ENCODE measurements at regions not wholly inside any gene's neighbourhood (a gene's known extent, or its start where the extent isn't known, plus 50 kb on each side); places are given as distances from the start of the nearest gene placed in this dataset.

GRCh38 chr13:95447814-95448213 lies 104.7 kb upstream of the CLDN10 start:
- DNase-seq (ENCODE audit: low read depth in 3 of 3, low spot score in 1 of 3), result no peak

GRCh38 chr13:95451656-95452055 lies 100.9 kb upstream of the CLDN10 start:
- no peak for DNase-seq (ENCODE audit: low read depth in 3 of 3, low spot score in 1 of 3)

GRCh38 chr13:95452375-95452774 lies 100.1 kb upstream of the CLDN10 start:
- DNase-seq (ENCODE audit: low read depth in 3 of 3, low spot score in 1 of 3), result no peak

GRCh38 chr13:95455782-95456181 lies 96.7 kb upstream of the CLDN10 start:
- no peak for DNase-seq (ENCODE audit: low read depth in 3 of 3, low spot score in 1 of 3)

- no peak for DNase-seq (ENCODE audit: low read depth in 3 of 3, low spot score in 1 of 3)
Measured at GRCh38 chr13:95456815-95457214, 95.7 kb upstream of the CLDN10 start.

- DNase-seq (ENCODE audit: low read depth in 3 of 3, low spot score in 1 of 3), result no peak
Measured at GRCh38 chr13:95457294-95457693, 95.2 kb upstream of the CLDN10 start.

- no peak for DNase-seq (ENCODE audit: low read depth in 3 of 3, low spot score in 1 of 3)
Measured at GRCh38 chr13:95462801-95463200, 89.7 kb upstream of the CLDN10 start.

- no peak for DNase-seq (ENCODE audit: low read depth in 3 of 3, low spot score in 1 of 3)
Measured at GRCh38 chr13:95463531-95463930, 89.0 kb upstream of the CLDN10 start.

- no peak for DNase-seq (ENCODE audit: low read depth in 3 of 3, low spot score in 1 of 3)
Measured at GRCh38 chr13:95470574-95471366, 81.8 kb upstream of the CLDN10 start.

GRCh38 chr13:95471960-95472359 lies 80.6 kb upstream of the CLDN10 start:
- no peak for DNase-seq (ENCODE audit: low read depth in 3 of 3, low spot score in 1 of 3)

GRCh38 chr13:95474992-95475391 lies 77.5 kb upstream of the CLDN10 start:
- no peak for DNase-seq (ENCODE audit: low read depth in 3 of 3, low spot score in 1 of 3)

GRCh38 chr13:95477187-95477586 lies 75.3 kb upstream of the CLDN10 start:
- no peak for DNase-seq (ENCODE audit: low read depth in 3 of 3, low spot score in 1 of 3)

GRCh38 chr13:95479731-95480130 lies 72.8 kb upstream of the CLDN10 start:
- no peak for DNase-seq (ENCODE audit: low read depth in 3 of 3, low spot score in 1 of 3)

- no peak for DNase-seq (ENCODE audit: low read depth in 3 of 3, low spot score in 1 of 3)
Measured at GRCh38 chr13:95480131-95480545, 72.4 kb upstream of the CLDN10 start.

- DNase-seq (ENCODE audit: low read depth in 3 of 3, low spot score in 1 of 3), result no peak
Measured at GRCh38 chr13:95480791-95481780, 71.4 kb upstream of the CLDN10 start.

- no peak for DNase-seq (ENCODE audit: low read depth in 3 of 3, low spot score in 1 of 3)
Measured at GRCh38 chr13:95484052-95484451, 68.5 kb upstream of the CLDN10 start.

- DNase-seq (ENCODE audit: low read depth in 3 of 3, low spot score in 1 of 3), result no peak
Measured at GRCh38 chr13:95485045-95485517, 67.4 kb upstream of the CLDN10 start.

GRCh38 chr13:95485518-95486144 lies 66.9 kb upstream of the CLDN10 start:
- DNase-seq (ENCODE audit: low read depth in 3 of 3, low spot score in 1 of 3), result no peak

- DNase-seq (ENCODE audit: low read depth in 3 of 3, low spot score in 1 of 3), result no peak
Measured at GRCh38 chr13:95492044-95492801, 60.3 kb upstream of the CLDN10 start.

- DNase-seq (ENCODE audit: low read depth in 3 of 3, low spot score in 1 of 3), result no peak
Measured at GRCh38 chr13:95494082-95494681, 58.3 kb upstream of the CLDN10 start.

Measured in stimulated activated CD4-positive, alpha-beta T cell treated with anti-CD3 and anti-CD28 coated beads, TNF-alpha, amount 100 ng/mL, for 1 hour (primary cell).